ENCODE measurements at regions not wholly inside any gene's neighbourhood (a gene's known extent, or its start where the extent isn't known, plus 50 kb on each side); places are given as distances from the start of the nearest gene placed in this dataset.

DNA sequence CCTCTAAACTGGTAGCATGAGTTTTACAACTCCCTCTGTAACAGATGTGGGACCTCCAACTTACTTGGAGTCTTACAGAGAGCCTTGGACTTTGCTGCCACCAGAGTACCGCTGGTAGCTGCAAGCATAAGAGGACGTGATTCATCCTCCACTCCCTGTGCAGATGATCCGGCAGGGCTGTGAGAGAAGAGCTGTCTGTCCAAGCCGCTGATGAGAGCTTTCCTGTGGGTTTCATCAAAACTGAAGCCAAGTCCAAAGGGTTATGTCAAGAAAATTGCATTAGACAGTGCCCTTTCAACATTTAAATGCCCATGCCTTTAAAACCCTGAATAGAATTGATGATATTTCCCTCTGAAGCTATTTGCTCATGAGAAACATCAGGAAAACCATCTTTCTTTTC is 85.8 kb downstream of the LLPH start (continued):
- TF ChIP-seq, protein P1, sequence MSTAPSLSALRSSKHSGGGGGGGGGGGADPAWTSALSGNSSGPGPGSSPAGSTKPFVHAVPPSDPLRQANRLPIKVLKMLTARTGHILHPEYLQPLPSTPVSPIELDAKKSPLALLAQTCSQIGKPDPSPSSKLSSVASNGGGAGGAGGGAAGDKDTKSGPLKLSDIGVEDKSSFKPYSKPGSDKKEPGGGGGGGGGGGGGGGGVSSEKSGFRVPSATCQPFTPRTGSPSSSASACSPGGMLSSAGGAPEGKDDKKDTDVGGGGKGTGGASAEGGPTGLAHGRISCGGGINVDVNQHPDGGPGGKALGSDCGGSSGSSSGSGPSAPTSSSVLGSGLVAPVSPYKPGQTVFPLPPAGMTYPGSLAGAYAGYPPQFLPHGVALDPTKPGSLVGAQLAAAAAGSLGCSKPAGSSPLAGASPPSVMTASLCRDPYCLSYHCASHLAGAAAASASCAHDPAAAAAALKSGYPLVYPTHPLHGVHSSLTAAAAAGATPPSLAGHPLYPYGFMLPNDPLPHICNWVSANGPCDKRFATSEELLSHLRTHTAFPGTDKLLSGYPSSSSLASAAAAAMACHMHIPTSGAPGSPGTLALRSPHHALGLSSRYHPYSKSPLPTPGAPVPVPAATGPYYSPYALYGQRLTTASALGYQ (CRISPR knock-in tag; IDR thresholded peaks at IDR 0.05) = no peak
- TF ChIP-seq, protein P2, sequence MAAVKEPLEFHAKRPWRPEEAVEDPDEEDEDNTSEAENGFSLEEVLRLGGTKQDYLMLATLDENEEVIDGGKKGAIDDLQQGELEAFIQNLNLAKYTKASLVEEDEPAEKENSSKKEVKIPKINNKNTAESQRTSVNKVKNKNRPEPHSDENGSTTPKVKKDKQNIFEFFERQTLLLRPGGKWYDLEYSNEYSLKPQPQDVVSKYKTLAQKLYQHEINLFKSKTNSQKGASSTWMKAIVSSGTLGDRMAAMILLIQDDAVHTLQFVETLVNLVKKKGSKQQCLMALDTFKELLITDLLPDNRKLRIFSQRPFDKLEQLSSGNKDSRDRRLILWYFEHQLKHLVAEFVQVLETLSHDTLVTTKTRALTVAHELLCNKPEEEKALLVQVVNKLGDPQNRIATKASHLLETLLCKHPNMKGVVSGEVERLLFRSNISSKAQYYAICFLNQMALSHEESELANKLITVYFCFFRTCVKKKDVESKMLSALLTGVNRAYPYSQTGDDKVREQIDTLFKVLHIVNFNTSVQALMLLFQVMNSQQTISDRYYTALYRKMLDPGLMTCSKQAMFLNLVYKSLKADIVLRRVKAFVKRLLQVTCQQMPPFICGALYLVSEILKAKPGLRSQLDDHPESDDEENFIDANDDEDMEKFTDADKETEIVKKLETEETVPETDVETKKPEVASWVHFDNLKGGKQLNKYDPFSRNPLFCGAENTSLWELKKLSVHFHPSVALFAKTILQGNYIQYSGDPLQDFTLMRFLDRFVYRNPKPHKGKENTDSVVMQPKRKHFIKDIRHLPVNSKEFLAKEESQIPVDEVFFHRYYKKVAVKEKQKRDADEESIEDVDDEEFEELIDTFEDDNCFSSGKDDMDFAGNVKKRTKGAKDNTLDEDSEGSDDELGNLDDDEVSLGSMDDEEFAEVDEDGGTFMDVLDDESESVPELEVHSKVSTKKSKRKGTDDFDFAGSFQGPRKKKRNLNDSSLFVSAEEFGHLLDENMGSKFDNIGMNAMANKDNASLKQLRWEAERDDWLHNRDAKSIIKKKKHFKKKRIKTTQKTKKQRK (IDR thresholded peaks at IDR 0.05; ENCODE audit: low read length) = no peak
- no peak for TF ChIP-seq RAD51 (IDR thresholded peaks at IDR 0.05; ENCODE audit: borderline replicate concordance)
- TF ChIP-seq HNF4A (CRISPR knock-in tag; IDR thresholded peaks at IDR 0.05) = peak; percentile 56
- TF ChIP-seq, protein P3, sequence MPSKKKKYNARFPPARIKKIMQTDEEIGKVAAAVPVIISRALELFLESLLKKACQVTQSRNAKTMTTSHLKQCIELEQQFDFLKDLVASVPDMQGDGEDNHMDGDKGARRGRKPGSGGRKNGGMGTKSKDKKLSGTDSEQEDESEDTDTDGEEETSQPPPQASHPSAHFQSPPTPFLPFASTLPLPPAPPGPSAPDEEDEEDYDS (CRISPR knock-in tag; IDR thresholded peaks at IDR 0.05) = peak; percentile 38; the same call in 1 of the 2 replicates
- TF ChIP-seq HMG20A (CRISPR knock-in tag; IDR thresholded peaks at IDR 0.05; ENCODE audit: borderline replicate concordance) = peak; percentile 57; the same call in 1 of the 2 replicates
- peak; percentile 44; the same call in 1 of the 2 replicates for TF ChIP-seq HDAC2 (CRISPR knock-in tag; IDR thresholded peaks at IDR 0.05)
- no peak for TF ChIP-seq FIP1L1 (IDR thresholded peaks at IDR 0.05; ENCODE audit: borderline replicate concordance, insufficient read depth, low read depth, low read length)

DNA sequence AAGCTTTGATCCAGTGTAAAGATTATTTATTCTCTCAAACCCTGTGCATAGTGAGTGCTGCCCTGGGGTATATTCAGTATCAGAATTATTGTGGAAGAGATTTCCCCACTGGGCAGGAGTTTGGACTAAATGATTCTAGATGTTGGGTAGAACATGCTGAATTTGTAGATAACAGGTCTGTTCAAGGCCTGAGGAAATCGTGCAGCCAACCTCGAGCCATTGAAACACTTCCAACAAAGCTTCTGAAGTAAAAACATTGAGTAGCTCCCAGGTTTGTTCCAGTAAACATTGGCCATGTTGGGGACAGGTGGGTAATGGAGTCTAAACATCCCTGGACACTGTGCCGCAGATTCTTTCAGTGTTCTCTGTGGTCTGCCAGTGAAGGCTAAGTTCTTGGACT is 87.5 kb downstream of the LLPH start:
- Histone ChIP-seq H3K4me2 (ENCODE audit: low read depth, low read length) (no peak overlapping the region), H3K79me2 (ENCODE audit: insufficient read depth, low read length) (no peaks in the 10 kb centered on the region), H3K9me3 (ENCODE audit: low read length) (no peaks in the 10 kb centered on the region), H3K36me3 (replicated peaks in 1 of 2; ENCODE audit: control insufficient read depth in 1 of 2, insufficient read depth in 2 of 2, low read length in 2 of 2) (no peaks in the 10 kb centered on the region), H3K4me3 (replicated peaks in 1 of 3; ENCODE audit: insufficient read depth in 1 of 3, low read depth in 2 of 3, low read length in 3 of 3) (no peak overlapping the region), H3K9ac (ENCODE audit: insufficient read depth, low read depth, low read length) (no peak overlapping the region), H3K4me1 (ENCODE audit: insufficient read depth, low read length) (peaks cover 56% of the 10 kb centered on the region), H3K27me3 (ENCODE audit: control insufficient read depth in 1 of 2, insufficient read depth in 2 of 2, low read length in 2 of 2) (no peaks in the 10 kb centered on the region), H4K20me1 (ENCODE audit: insufficient read depth, low read length) (no peaks in the 10 kb centered on the region), H3K27ac (ENCODE audit: extremely low read length, insufficient read depth, low read length) (no peak overlapping the region), H2AFZ (ENCODE audit: low read length) (no peak overlapping the region)
- no TSS peak for BruUV-seq (replicated peaks)
- no peak for ATAC-seq
- no peak for DNase-seq (ENCODE audit: low spot score)
- ChIA-PET POLR2A (no interaction called here), CTCF (ENCODE audit: low intra/inter-chr PET ratio, low total read pairs) (no interaction called here)
- in situ Hi-C loops (cut with HindIII; ENCODE audit: extremely low pct_ligation_motif_present, low pct_unique_long_range_greater_than_20kb) (no loop called here), intact Hi-C loops (cut with micrococcal nuclease; ENCODE audit: unreplicated experiment) (no loop called here)
- TF ChIP-seq ZFP36L1 (CRISPR knock-in tag; IDR thresholded peaks at IDR 0.05) (no peak), PHB2 (IDR thresholded peaks at IDR 0.05; ENCODE audit: partially characterized antibody) (no peak), MTF1 (CRISPR knock-in tag; IDR thresholded peaks at IDR 0.05) (no peak), BRCA1 (CRISPR knock-in tag; IDR thresholded peaks at IDR 0.05) (no peak), PRPF4 (IDR thresholded peaks at IDR 0.05; ENCODE audit: low read depth, low read length, poor library complexity, severe bottlenecking) (no peak), ZNF260 (CRISPR knock-in tag; IDR thresholded peaks at IDR 0.05; ENCODE audit: borderline replicate concordance, low read depth) (no peak)
- 96% methylated on average over 3 of the region's 3 CpGs for WGBS (ENCODE audit: low lambda C conversion rate)
- FAIRE-seq = no peak

Data from HepG2 (cell line).